OCI-LY7 (cell line): ENCODE measurements at regions not wholly inside any gene's neighbourhood (a gene's known extent, or its start where the extent isn't known, plus 50 kb on each side); places are given as distances from the start of the nearest gene placed in this dataset.

Experiments used
- CTCF ChIP-seq: fragments of 200-600 bp; sonication (generic); conservative IDR thresholded peaks from 2 replicates; pipeline ENCODE4 v1.5.1; 2014; ENCODE audit warnings: mild to moderate bottlenecking, antibody characterized with exemption, low read length, moderate library complexity, mixed read lengths
- EZH2phosphoT487 ChIP-seq: fragments of 200-600 bp; sonication (generic); IDR thresholded peaks from 2 replicates; pipeline ENCODE4 v1.6.1; 2018; ENCODE audit warnings: low read depth, borderline replicate concordance, mild to moderate bottlenecking, mixed run types, antibody characterized with exemption, low read length, moderate library complexity, mixed read lengths

GRCh38 chr6:93069856-93070255 lies 349.5 kb downstream of the EPHA7 start:
- TF ChIP-seq EZH2phosphoT487 (no peak), CTCF (no peak)
